Vagina (tissue), 2 donors: ENCODE measurements at regions not wholly inside any gene's neighbourhood (a gene's known extent, or its start where the extent isn't known, plus 50 kb on each side); places are given as distances from the start of the nearest gene placed in this dataset.

ENCODE experiments used
- CTCF ChIP-seq, 3 experiments: fragments of 450-650 bp in 2 of 3; fragments of 200-600 bp in 1 of 3; sonication (generic) in 1 of 3; IDR thresholded peaks; one replicate each; pipeline ENCODE4 v1.5.1; 2017 to 2019; ENCODE audit warnings: antibody characterized with exemption in 3 of 3, mild to moderate bottlenecking in 2 of 3, moderate library complexity in 2 of 3
- POLR2A ChIP-seq, 2 donors: fragments of 450-650 bp; IDR thresholded peaks; one replicate each; pipeline ENCODE4 v1.6.1; 2017; ENCODE audit warnings: antibody characterized with exemption in 2 of 2, mild to moderate bottlenecking in 2 of 2, moderate library complexity in 2 of 2
- POLR2AphosphoS5 ChIP-seq, 2 donors: sonication (generic); formaldehyde crosslinking; IDR thresholded peaks; one replicate each; pipeline ENCODE4 v1.9.0; 2017; ENCODE audit warnings: antibody characterized with exemption in 2 of 2, mild to moderate bottlenecking in 2 of 2, low read depth in 1 of 2; ENCODE audit not compliant: insufficient read depth in 1 of 2

DNA sequence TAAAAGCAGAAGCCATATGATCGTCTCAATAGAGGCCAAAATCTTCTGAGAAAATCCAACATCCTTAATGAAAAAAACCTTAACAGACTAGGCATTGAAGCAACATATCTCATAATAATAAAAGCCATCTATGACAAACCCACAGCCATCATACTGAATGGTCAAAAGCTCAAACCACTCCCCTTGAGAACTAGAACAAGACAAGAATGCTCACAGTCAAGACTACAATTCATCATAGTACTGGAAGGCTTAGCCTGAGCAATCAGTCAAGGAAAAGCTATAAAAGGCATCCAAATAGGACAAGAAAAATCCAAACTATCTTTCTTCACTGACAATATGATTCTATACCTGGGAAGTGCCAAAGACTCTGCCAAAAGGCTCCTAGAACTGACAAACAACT lies 2668.2 kb upstream of the PCDH20 start:
- no peak for TF ChIP-seq POLR2AphosphoS5 (IDR thresholded peaks at IDR 0.05; ENCODE audit: insufficient read depth in 1 of 2, low read depth in 1 of 2)
- TF ChIP-seq CTCF (IDR thresholded peaks at IDR 0.05), result no peak
- no peak for TF ChIP-seq POLR2A (IDR thresholded peaks at IDR 0.05)
